ENCODE measurements at regions not wholly inside any gene's neighbourhood (a gene's known extent, or its start where the extent isn't known, plus 50 kb on each side); places are given as distances from the start of the nearest gene placed in this dataset.

DNA sequence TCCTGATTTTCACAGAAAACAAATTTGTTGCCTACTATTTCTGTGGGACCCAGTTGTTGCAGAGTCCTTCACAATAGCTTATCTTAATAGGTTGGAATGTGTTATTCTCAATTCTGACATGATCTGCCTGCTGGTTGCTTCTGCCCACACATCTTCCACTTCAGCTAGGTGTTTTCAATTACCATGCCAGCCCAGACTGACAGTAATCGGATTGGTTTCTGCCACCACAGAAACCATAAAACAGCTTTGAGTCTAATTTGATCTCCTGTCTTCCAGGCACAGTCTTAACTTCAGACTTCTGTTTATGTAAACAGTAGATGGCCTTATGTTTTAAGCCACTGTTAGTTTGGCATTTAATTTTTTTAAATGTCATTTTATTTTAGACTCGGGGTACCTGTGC is 248.2 kb upstream of the RBMS1 start:
- TF ChIP-seq CTCF (IDR thresholded peaks at IDR 0.05) (no peak), POLR2A (IDR thresholded peaks at IDR 0.05) (no peak), EP300 (IDR thresholded peaks at IDR 0.05) (no peak), POLR2AphosphoS5 (IDR thresholded peaks at IDR 0.05) (no peak)
- Histone ChIP-seq H3K9me3 (no peaks in the 10 kb centered on the region), H3K4me1 (no peaks in the 10 kb centered on the region), H3K27me3 (no peaks in the 10 kb centered on the region), H3K27ac (no peak overlapping the region), H3K36me3 (no peaks in the 10 kb centered on the region), H3K4me3 (no peak overlapping the region)
- intact Hi-C loops (cut with DNase I) = no loop called here
- DNase-seq = no peak
- 77 to 81% methylated on average over 2 of the region's 2 CpGs for WGBS, 2 donors

- no peaks in the 10 kb centered on the region for H3K36me3 ChIP-seq
- no peaks in the 10 kb centered on the region for H3K4me1 ChIP-seq
- intact Hi-C loops (cut with DNase I) = no loop called here
- TF ChIP-seq CTCF (IDR thresholded peaks at IDR 0.05) = no peak
- TF ChIP-seq EP300 (IDR thresholded peaks at IDR 0.05) = no peak
- no peak for TF ChIP-seq POLR2AphosphoS5 (IDR thresholded peaks at IDR 0.05)
- TF ChIP-seq POLR2A (IDR thresholded peaks at IDR 0.05) = no peak
- H3K4me3 ChIP-seq = no peak overlapping the region
- H3K9me3 ChIP-seq = no peaks in the 10 kb centered on the region
- no peak overlapping the region for H3K27ac ChIP-seq
- no peaks in the 10 kb centered on the region for H3K27me3 ChIP-seq
- no peak for DNase-seq
- 85 to 86% methylated on average over 2 of the region's 2 CpGs for WGBS, 2 donors
Measured at GRCh38 chr2:160742667-160743066, 249.1 kb upstream of the RBMS1 start.

- DNase-seq = no peak
- H3K4me3 ChIP-seq = no peak overlapping the region
- intact Hi-C loops (cut with DNase I) = no loop called here
- H3K36me3 ChIP-seq = no peaks in the 10 kb centered on the region
- H3K27me3 ChIP-seq = no peaks in the 10 kb centered on the region
- H3K27ac ChIP-seq = no peak overlapping the region
- WGBS, 2 donors = 66 to 77% methylated on average over 4 of the region's 4 CpGs
- TF ChIP-seq POLR2AphosphoS5 (IDR thresholded peaks at IDR 0.05) (no peak), EP300 (IDR thresholded peaks at IDR 0.05) (no peak), CTCF (IDR thresholded peaks at IDR 0.05) (no peak), POLR2A (IDR thresholded peaks at IDR 0.05) (no peak)
- no peaks in the 10 kb centered on the region for H3K9me3 ChIP-seq
- no peaks in the 10 kb centered on the region for H3K4me1 ChIP-seq
Measured at GRCh38 chr2:160747501-160748170, 254.0 kb upstream of the RBMS1 start.

DNA sequence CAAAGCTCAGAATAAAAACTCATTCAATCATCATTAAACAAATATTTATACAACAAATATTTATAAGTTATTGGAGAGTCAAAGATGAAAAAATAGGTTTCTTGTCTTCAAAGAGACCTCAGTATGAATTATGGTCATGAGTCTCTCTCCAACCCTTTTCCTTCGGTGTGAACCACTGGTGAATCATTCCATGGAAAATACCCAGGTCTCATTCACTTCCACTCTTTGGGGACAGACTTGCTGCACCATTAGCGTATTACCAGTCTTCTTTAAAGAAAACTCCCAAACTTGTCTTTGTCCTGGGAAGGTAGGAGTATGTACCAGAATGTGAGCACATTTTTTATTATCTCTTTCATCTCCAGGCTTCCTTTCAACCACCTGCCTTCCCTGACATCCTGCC is 257.4 kb upstream of the RBMS1 start:
- intact Hi-C loops (cut with DNase I) = no loop called here
- Histone ChIP-seq H3K27me3 (no peaks in the 10 kb centered on the region), H3K27ac (no peak overlapping the region), H3K4me1 (no peaks in the 10 kb centered on the region), H3K9me3 (peaks cover 0 to 8% (median 4%) of the 10 kb centered on the region in 4 donors), H3K36me3 (no peaks in the 10 kb centered on the region), H3K4me3 (no peak overlapping the region)
- 79 to 85% methylated on average over 2 of the region's 2 CpGs for WGBS, 2 donors
- TF ChIP-seq EP300 (IDR thresholded peaks at IDR 0.05) (no peak), CTCF (IDR thresholded peaks at IDR 0.05) (no peak), POLR2A (IDR thresholded peaks at IDR 0.05) (no peak), POLR2AphosphoS5 (IDR thresholded peaks at IDR 0.05) (no peak)
- no peak for DNase-seq
